H9 (cell line): ENCODE measurements at regions not wholly inside any gene's neighbourhood (a gene's known extent, or its start where the extent isn't known, plus 50 kb on each side); places are given as distances from the start of the nearest gene placed in this dataset.
A peak's percentile ranks its signal among the peaks of the same experiment; 100 is the strongest.

ENCODE experiments used
- DNase-seq: peaks from one replicate; pipeline ENCODE4 v3.0.0-alpha.2; 2017
- H2AFZ ChIP-seq: one replicate; pipeline ENCODE4 v1.6.1; 2013; ENCODE audit warnings: mild to moderate bottlenecking, low read length, control low read depth, moderate library complexity
- H2AK5ac ChIP-seq: 2 replicates; pipeline ENCODE4 v1.6.1; 2013; ENCODE audit warnings: low read length, control low read depth, mixed read lengths; ENCODE audit not compliant: insufficient read length
- H2BK120ac ChIP-seq: one replicate; pipeline ENCODE4 v1.6.1; 2013; ENCODE audit warnings: low read depth, mild to moderate bottlenecking, low read length, control low read depth, inconsistent platforms; ENCODE audit not compliant: poor library complexity, severe bottlenecking
- H2BK12ac ChIP-seq: 2 replicates; pipeline ENCODE4 v1.6.1; 2013; ENCODE audit warnings: low read length, control low read depth, mixed read lengths, low read depth; ENCODE audit not compliant: insufficient read length
- H2BK15ac ChIP-seq: 2 replicates; pipeline ENCODE4 v1.6.1; 2013; ENCODE audit warnings: low read depth, low read length, control low read depth
- H2BK20ac ChIP-seq: one replicate; pipeline ENCODE4 v1.6.1; 2013; ENCODE audit warnings: low read depth, mild to moderate bottlenecking, low read length, control low read depth, inconsistent platforms; ENCODE audit not compliant: poor library complexity, severe bottlenecking
- H2BK5ac ChIP-seq: 2 replicates; pipeline ENCODE4 v1.6.1; 2013; ENCODE audit warnings: low read length, control low read depth, mixed read lengths; ENCODE audit not compliant: insufficient read length
- H3K14ac ChIP-seq: 2 replicates; pipeline ENCODE4 v1.6.1; 2013; ENCODE audit warnings: low read length, control low read depth; ENCODE audit not compliant: insufficient read depth
- H3K18ac ChIP-seq: 2 replicates; pipeline ENCODE4 v1.6.1; 2013; ENCODE audit warnings: low read depth, mild to moderate bottlenecking, mixed read lengths, low read length, control low read depth; ENCODE audit not compliant: insufficient read length
- H3K23ac ChIP-seq: 2 replicates; pipeline ENCODE4 v1.6.1; 2013; ENCODE audit warnings: low read length, control low read depth, mixed read lengths, low read depth; ENCODE audit not compliant: insufficient read length
- H3K23me2 ChIP-seq: 2 replicates; pipeline ENCODE4 v1.6.1; 2013; ENCODE audit warnings: low read depth, mild to moderate bottlenecking, mixed read lengths, low read length, control low read depth; ENCODE audit not compliant: insufficient read length, poor library complexity, severe bottlenecking
- H3K27ac ChIP-seq: 2 replicates; pipeline ENCODE4 v1.5.1; 2013; ENCODE audit warnings: low read length, control low read depth, mixed read lengths, low read depth; ENCODE audit not compliant: insufficient read length
- H3K27me3 ChIP-seq: 2 replicates; pipeline ENCODE4 v1.6.1; 2013; ENCODE audit warnings: low read length, control low read depth, inconsistent platforms; ENCODE audit not compliant: insufficient read depth
- H3K4ac ChIP-seq: 2 replicates; pipeline ENCODE4 v1.6.1; 2013; ENCODE audit warnings: low read depth, mild to moderate bottlenecking, control low read depth, inconsistent platforms, low read length, moderate library complexity
- H3K4me1 ChIP-seq: 2 replicates; pipeline ENCODE4 v1.6.1; 2013; ENCODE audit warnings: low read length, control low read depth, inconsistent platforms; ENCODE audit not compliant: insufficient read depth
- H3K4me2 ChIP-seq: 2 replicates; pipeline ENCODE4 v1.6.1; 2013; ENCODE audit warnings: low read length, control low read depth, mixed read lengths; ENCODE audit not compliant: insufficient read length, insufficient read depth
- H3K56ac ChIP-seq: 2 replicates; pipeline ENCODE4 v1.6.1; 2013; ENCODE audit warnings: low read depth, mild to moderate bottlenecking, mixed read lengths, low read length, control low read depth; ENCODE audit not compliant: insufficient read length
- H3K79me1 ChIP-seq: 2 replicates; pipeline ENCODE4 v1.6.1; 2013; ENCODE audit warnings: low read depth, mild to moderate bottlenecking, moderate library complexity, low read length, control low read depth, inconsistent platforms; ENCODE audit not compliant: insufficient read depth, poor library complexity, severe bottlenecking
- H3K79me2 ChIP-seq: 2 replicates; pipeline ENCODE4 v1.6.1; 2013; ENCODE audit warnings: low read length, control low read depth, inconsistent platforms; ENCODE audit not compliant: insufficient read depth
- H3K9ac ChIP-seq: 2 replicates; pipeline ENCODE4 v1.6.1; 2013; ENCODE audit warnings: low read length, control low read depth, mixed read lengths; ENCODE audit not compliant: insufficient read length; ENCODE audit errors: extremely low read depth
- H3K9me3 ChIP-seq: one replicate; pipeline ENCODE4 v1.6.1; 2013; ENCODE audit warnings: low read depth, low read length, inconsistent platforms; ENCODE audit not compliant: control insufficient read depth
- H3T11ph ChIP-seq: one replicate; pipeline ENCODE4 v1.6.1; 2013; ENCODE audit warnings: mild to moderate bottlenecking, low read length, control low read depth, inconsistent platforms
- H4K20me1 ChIP-seq: one replicate; pipeline ENCODE4 v1.6.1; 2013; ENCODE audit not compliant: control insufficient read depth, insufficient read length, insufficient read depth
- H4K5ac ChIP-seq: 2 replicates; pipeline ENCODE4 v1.6.1; 2013; ENCODE audit warnings: low read depth, mild to moderate bottlenecking, mixed read lengths, low read length, control low read depth; ENCODE audit not compliant: insufficient read length
- H4K8ac ChIP-seq: replicated peaks from 2 replicates; pipeline ENCODE4 v1.6.1; 2013; ENCODE audit warnings: low read length, control low read depth, mixed read lengths, low read depth; ENCODE audit not compliant: insufficient read length
- H4K91ac ChIP-seq: 2 replicates; pipeline ENCODE4 v1.6.1; 2013; ENCODE audit warnings: low read depth, mild to moderate bottlenecking, moderate library complexity, mixed read lengths, low read length, control low read depth; ENCODE audit not compliant: insufficient read length
- H3K27ac Mint-ChIP-seq, 3 experiments: 2 replicates in 2 of 3; 3 replicates in 1 of 3; pipeline ENCODE4 v1.8.0; 2020 to 2021; ENCODE audit warnings: mixed read lengths in 3 of 3, mild to moderate bottlenecking in 1 of 3, moderate library complexity in 1 of 3
- H3K27me3 Mint-ChIP-seq: 2 replicates; pipeline ENCODE4 v1.8.0; 2021; ENCODE audit warnings: low read depth, mild to moderate bottlenecking, moderate library complexity, mixed read lengths
- H3K36me3 Mint-ChIP-seq, 3 experiments: 2 replicates in 2 of 3; 3 replicates in 1 of 3; pipeline ENCODE4 v1.8.0; 2020 to 2021; ENCODE audit warnings: low read depth in 3 of 3, mixed read lengths in 3 of 3; ENCODE audit not compliant: insufficient read depth in 1 of 3
- H3K4me1 Mint-ChIP-seq, 2 experiments: 2 replicates each; pipeline ENCODE4 v1.8.0; 2020; ENCODE audit warnings: mixed read lengths in 2 of 2
- H3K4me3 Mint-ChIP-seq, 2 experiments: 2 replicates in 1 of 2; 3 replicates in 1 of 2; pipeline ENCODE4 v1.8.0; 2020 to 2021; ENCODE audit warnings: mild to moderate bottlenecking in 2 of 2, mixed read lengths in 2 of 2, moderate library complexity in 1 of 2
- H3K9me3 Mint-ChIP-seq, 2 experiments: 2 replicates in 1 of 2; 3 replicates in 1 of 2; pipeline ENCODE4 v1.8.0; 2020; ENCODE audit warnings: mild to moderate bottlenecking in 2 of 2, mixed read lengths in 2 of 2, moderate library complexity in 1 of 2
- CTCF ChIP-seq: fragments of 200-600 bp; sonication (generic); conservative IDR thresholded peaks from 3 replicates; pipeline ENCODE4 v1.8.0; 2021; ENCODE audit warnings: antibody characterized with exemption, mild to moderate bottlenecking
- WGBS: extraction: QIAGEN DNeasy Blood & Tissue Kit; methylation state at CpG from one replicate; pipeline ENCODE4 v1.1.7; 2013; ENCODE audit warnings: missing lambda C conversion rate, low lambda C conversion rate, mixed read lengths; ENCODE audit not compliant: insufficient read length; ENCODE audit errors: extremely low coverage; 5-methylcytosine and 5-hydroxymethylcytosine counted together

GRCh38 chr3:34261001-34261385 lies 462.6 kb downstream of the PDCD6IP start:
- H4K20me1 ChIP-seq, result no peaks in the 10 kb centered on the region
- no CpG with 5 or more reads among the region's 1 CpG for WGBS
- H3K18ac ChIP-seq, result no peak overlapping the region
- no peak overlapping the region for H3K14ac ChIP-seq
- no peak overlapping the region for H4K91ac ChIP-seq
- no peak overlapping the region for H3K4me3 Mint-ChIP-seq
- H3K27ac ChIP-seq, result no peak overlapping the region
- no peak overlapping the region for H3K4me2 ChIP-seq
- no peak overlapping the region for H3T11ph ChIP-seq
- H3K9me3 ChIP-seq, result no peaks in the 10 kb centered on the region
- H2AFZ ChIP-seq, result no peak overlapping the region
- H2BK20ac ChIP-seq, result no peak overlapping the region
- no peak for DNase-seq
- H3K79me2 ChIP-seq, result no peaks in the 10 kb centered on the region
- H3K4me1 Mint-ChIP-seq, result peaks cover 39 to 50% of the 10 kb centered on the region in 2 experiments
- H2BK120ac ChIP-seq, result no peak overlapping the region
- H2AK5ac ChIP-seq, result no peak overlapping the region
- H3K27me3 ChIP-seq, result no peaks in the 10 kb centered on the region; the same call in 1 of the 2 replicates
- H3K9me3 Mint-ChIP-seq, result no peaks in the 10 kb centered on the region
- H4K8ac ChIP-seq, result no peak overlapping the region
- peaks cover 7% of the 10 kb centered on the region; the same call in 1 of the 2 replicates for H3K4me1 ChIP-seq
- peaks cover 14% of the 10 kb centered on the region for H3K27me3 Mint-ChIP-seq
- no peak overlapping the region for H4K5ac ChIP-seq
- H2BK15ac ChIP-seq, result no peak overlapping the region
- no peak overlapping the region for H3K23ac ChIP-seq
- no peak overlapping the region for H3K56ac ChIP-seq
- H2BK5ac ChIP-seq, result no peak overlapping the region
- H3K79me1 ChIP-seq, result no peaks in the 10 kb centered on the region
- TF ChIP-seq CTCF, result no peak
- no peak overlapping the region for H3K4ac ChIP-seq
- H3K27ac Mint-ChIP-seq, result peak overlapping the region in 2 of 3 experiments; percentile 16 to 31; a peak in 2 of 7 replicates
- no peak overlapping the region for H3K9ac ChIP-seq
- H2BK12ac ChIP-seq, result no peak overlapping the region
- H3K23me2 ChIP-seq, result no peaks in the 10 kb centered on the region
- H3K36me3 Mint-ChIP-seq, result no peaks in the 10 kb centered on the region
